ENCODE measurements at regions not wholly inside any gene's neighbourhood (a gene's known extent, or its start where the extent isn't known, plus 50 kb on each side); places are given as distances from the start of the nearest gene placed in this dataset.

- TF ChIP-seq CTCF (IDR thresholded peaks at IDR 0.05), result no peak
- TF ChIP-seq POLR2A (IDR thresholded peaks at IDR 0.05), result no peak
Measured at GRCh38 chr7:25725451-25725850, 426.5 kb upstream of the NFE2L3 start.
